CD4-positive, alpha-beta T cell treated with Interleukin-21 for 1 hour (primary cell): ENCODE measurements at regions not wholly inside any gene's neighbourhood (a gene's known extent, or its start where the extent isn't known, plus 50 kb on each side); places are given as distances from the start of the nearest gene placed in this dataset.
A peak's percentile ranks its signal among the peaks of the same experiment; 100 is the strongest.

ENCODE experiments used
- DNase-seq: peaks from one replicate; pipeline ENCODE4 v3.0.0-alpha.2; 2020

GRCh38 chr2:173419506-173419905 is 64.8 kb downstream of the CDCA7 start:
- no peak for DNase-seq

- no peak for DNase-seq
These were observed 70.2 kb downstream of the CDCA7 start for GRCh38 chr2:173424886-173425285.

- no peak for DNase-seq
These were observed 73.4 kb downstream of the CDCA7 start for GRCh38 chr2:173427887-173428668.

GRCh38 chr2:173431191-173431590 is 76.5 kb downstream of the CDCA7 start:
- DNase-seq: no peak

GRCh38 chr2:173432049-173432754 is 77.5 kb downstream of the CDCA7 start:
- DNase-seq: no peak

- DNase-seq: no peak
These were observed 80.3 kb downstream of the CDCA7 start for GRCh38 chr2:173434762-173435569.

- DNase-seq: no peak
These were observed 80.9 kb downstream of the CDCA7 start for GRCh38 chr2:173435574-173435973.

- DNase-seq: no peak
These were observed 81.4 kb downstream of the CDCA7 start for GRCh38 chr2:173436088-173436487.

GRCh38 chr2:173441222-173441621 is 86.5 kb downstream of the CDCA7 start:
- DNase-seq: no peak

GRCh38 chr2:173442542-173442941 is 87.9 kb downstream of the CDCA7 start:
- DNase-seq: no peak

GRCh38 chr2:173446722-173447121 is 92.0 kb downstream of the CDCA7 start:
- DNase-seq: no peak

GRCh38 chr2:173448938-173449471 is 94.3 kb downstream of the CDCA7 start:
- DNase-seq: peak; percentile 66

GRCh38 chr2:173451118-173451517 is 96.4 kb downstream of the CDCA7 start:
- peak; percentile 6 for DNase-seq

GRCh38 chr2:173451941-173452340 is 97.3 kb downstream of the CDCA7 start:
- DNase-seq: no peak

GRCh38 chr2:173452416-173452815 is 97.7 kb downstream of the CDCA7 start:
- no peak for DNase-seq

- no peak for DNase-seq
These were observed 102.3 kb downstream of the CDCA7 start for GRCh38 chr2:173456960-173457359.

- no peak for DNase-seq
These were observed 102.7 kb downstream of the CDCA7 start for GRCh38 chr2:173457366-173457765.

GRCh38 chr2:173458991-173459780 is 104.5 kb downstream of the CDCA7 start:
- DNase-seq: no peak

- no peak for DNase-seq
These were observed 108.5 kb downstream of the CDCA7 start for GRCh38 chr2:173462892-173463840.

GRCh38 chr2:173463846-173464245 is 109.2 kb downstream of the CDCA7 start:
- no peak for DNase-seq

- DNase-seq: no peak
These were observed 113.1 kb downstream of the CDCA7 start for GRCh38 chr2:173467751-173468150.
